ENCODE measurements at regions not wholly inside any gene's neighbourhood (a gene's known extent, or its start where the extent isn't known, plus 50 kb on each side); places are given as distances from the start of the nearest gene placed in this dataset.

DNA sequence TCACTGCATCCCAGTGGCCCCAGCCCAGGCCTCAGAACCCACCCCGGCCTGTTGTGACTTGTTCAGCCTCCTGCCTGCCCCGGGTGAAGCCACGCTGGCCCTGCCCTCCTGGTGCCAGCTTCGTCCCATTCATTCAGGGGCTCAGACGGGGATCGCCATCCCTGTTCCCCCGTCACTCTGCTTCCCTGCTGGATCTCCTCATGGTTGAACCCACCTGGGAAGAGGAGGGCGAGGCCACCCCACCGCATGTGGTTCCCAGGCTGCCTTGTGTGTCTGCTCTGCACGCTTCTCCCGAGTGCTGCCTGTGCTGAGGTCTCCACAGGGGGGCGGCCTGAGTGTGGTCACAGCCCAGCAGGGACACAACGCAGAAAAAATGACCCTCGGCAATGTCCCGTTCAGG lies 108.2 kb upstream of the ACTRT2 start:
- Histone ChIP-seq H3K79me1 (ENCODE audit: low read depth, low read length) (no peaks in the 10 kb centered on the region; the same call in 1 of the 2 replicates), H2BK12ac (ENCODE audit: low read depth, low read length) (no peak overlapping the region), H3K4me2 (ENCODE audit: insufficient read depth in 1 of 2, low read depth in 2 of 2, low read length in 2 of 2) (no peak overlapping the region), H4K8ac (ENCODE audit: extremely low read depth, insufficient read depth, low read length) (peak overlapping the region; percentile 5; the same call in 1 of the 2 replicates), H3K56ac (replicated peaks; ENCODE audit: insufficient read length, low read depth, low read length) (no peak overlapping the region), H2BK5ac (ENCODE audit: low read depth, low read length) (no peak overlapping the region), H2AK5ac (ENCODE audit: low read depth, low read length) (no peak overlapping the region), H3K36me3 (ENCODE audit: control insufficient read depth in 2 of 4, insufficient read depth in 4 of 4, low read length in 3 of 4) (peaks cover 0 to 4% (median 0%) of the 10 kb centered on the region in 4 experiments; a peak in 1 of 8 replicates), H4K91ac (replicated peaks; ENCODE audit: insufficient read length, low read length) (no peak overlapping the region), H2BK120ac (replicated peaks; ENCODE audit: low read depth, low read length) (no peak overlapping the region), H4K5ac (ENCODE audit: insufficient read length, low read depth, low read length) (no peak overlapping the region), H3K18ac (ENCODE audit: extremely low read depth, low read length) (no peak overlapping the region), H3K27me3 (replicated peaks in 1 of 4; ENCODE audit: control insufficient read depth in 3 of 4, extremely low read depth in 1 of 4, insufficient read depth in 3 of 4, low read length in 3 of 4) (no peaks in the 10 kb centered on the region), H3K4ac (replicated peaks; ENCODE audit: insufficient read length, low read depth, low read length) (no peak overlapping the region), H2BK20ac (ENCODE audit: low read length) (no peak overlapping the region), H3K23ac (ENCODE audit: insufficient read length) (no peak overlapping the region), H3K14ac (ENCODE audit: insufficient read length) (no peak overlapping the region), H3K9me3 (ENCODE audit: insufficient read depth in 2 of 2, low read depth in 1 of 2, low read length in 1 of 2) (peaks cover 87 to 99% of the 10 kb centered on the region in 2 experiments), H3K23me2 (ENCODE audit: low read depth, low read length) (no peaks in the 10 kb centered on the region), H2BK15ac (ENCODE audit: low read length) (no peak overlapping the region), H3K4me1 (replicated peaks in 1 of 4; ENCODE audit: control insufficient read depth in 3 of 4, insufficient read depth in 4 of 4, low read length in 3 of 4) (no peaks in the 10 kb centered on the region), H4K20me1 (replicated peaks in 1 of 2; ENCODE audit: control insufficient read depth in 1 of 2, insufficient read depth in 2 of 2, low read length in 2 of 2) (peaks cover 0 to 5% of the 10 kb centered on the region in 2 experiments), H3K4me3 (ENCODE audit: extremely low read depth in 1 of 4, insufficient read depth in 2 of 4, low read depth in 3 of 4, low read length in 4 of 4) (no peak overlapping the region), H2AFZ (ENCODE audit: low read length) (no peak overlapping the region), H3K79me2 (ENCODE audit: control insufficient read depth in 1 of 2, insufficient read depth in 2 of 2, low read length in 2 of 2) (no peaks in the 10 kb centered on the region), H3K9ac (replicated peaks in 1 of 4; ENCODE audit: extremely low read depth in 1 of 4, low read depth in 3 of 4, low read length in 3 of 4) (no peak overlapping the region), H3K27ac (ENCODE audit: low read depth, low read length) (no peak overlapping the region)
- POLR2A ChIA-PET (ENCODE audit: partially characterized antibody) = no interaction called here
- FAIRE-seq (no peak), DNase-seq (ENCODE audit: low read depth in 1 of 2, low spot score in 2 of 2) (no peak)
- TF ChIP-seq GTF2F1 (IDR thresholded peaks at IDR 0.05; ENCODE audit: borderline replicate concordance, low read depth, low read length) (no peak), SUZ12 (IDR thresholded peaks at IDR 0.05; ENCODE audit: low read length) (no peak), HDAC2 (IDR thresholded peaks at IDR 0.05; ENCODE audit: borderline replicate concordance in 1 of 2, low read depth in 2 of 2, low read length in 2 of 2) (no peak), CREB1 (IDR thresholded peaks at IDR 0.05) (no peak), TCF12 (IDR thresholded peaks at IDR 0.05; ENCODE audit: low read depth, low read length) (no peak), POLR2A (IDR thresholded peaks at IDR 0.05; ENCODE audit: control extremely low read depth in 1 of 2, low read depth in 2 of 2, low read length in 2 of 2) (no peak)
- TF ChIP-seq, protein P1, sequence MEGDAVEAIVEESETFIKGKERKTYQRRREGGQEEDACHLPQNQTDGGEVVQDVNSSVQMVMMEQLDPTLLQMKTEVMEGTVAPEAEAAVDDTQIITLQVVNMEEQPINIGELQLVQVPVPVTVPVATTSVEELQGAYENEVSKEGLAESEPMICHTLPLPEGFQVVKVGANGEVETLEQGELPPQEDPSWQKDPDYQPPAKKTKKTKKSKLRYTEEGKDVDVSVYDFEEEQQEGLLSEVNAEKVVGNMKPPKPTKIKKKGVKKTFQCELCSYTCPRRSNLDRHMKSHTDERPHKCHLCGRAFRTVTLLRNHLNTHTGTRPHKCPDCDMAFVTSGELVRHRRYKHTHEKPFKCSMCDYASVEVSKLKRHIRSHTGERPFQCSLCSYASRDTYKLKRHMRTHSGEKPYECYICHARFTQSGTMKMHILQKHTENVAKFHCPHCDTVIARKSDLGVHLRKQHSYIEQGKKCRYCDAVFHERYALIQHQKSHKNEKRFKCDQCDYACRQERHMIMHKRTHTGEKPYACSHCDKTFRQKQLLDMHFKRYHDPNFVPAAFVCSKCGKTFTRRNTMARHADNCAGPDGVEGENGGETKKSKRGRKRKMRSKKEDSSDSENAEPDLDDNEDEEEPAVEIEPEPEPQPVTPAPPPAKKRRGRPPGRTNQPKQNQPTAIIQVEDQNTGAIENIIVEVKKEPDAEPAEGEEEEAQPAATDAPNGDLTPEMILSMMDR (IDR thresholded peaks at IDR 0.05; ENCODE audit: control extremely low read depth in 1 of 3, insufficient read depth in 1 of 3, low read depth in 1 of 3, low read length in 3 of 3) = no peak
- TF ChIP-seq, protein P2, sequence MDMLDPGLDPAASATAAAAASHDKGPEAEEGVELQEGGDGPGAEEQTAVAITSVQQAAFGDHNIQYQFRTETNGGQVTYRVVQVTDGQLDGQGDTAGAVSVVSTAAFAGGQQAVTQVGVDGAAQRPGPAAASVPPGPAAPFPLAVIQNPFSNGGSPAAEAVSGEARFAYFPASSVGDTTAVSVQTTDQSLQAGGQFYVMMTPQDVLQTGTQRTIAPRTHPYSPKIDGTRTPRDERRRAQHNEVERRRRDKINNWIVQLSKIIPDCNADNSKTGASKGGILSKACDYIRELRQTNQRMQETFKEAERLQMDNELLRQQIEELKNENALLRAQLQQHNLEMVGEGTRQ (IDR thresholded peaks at IDR 0.05; ENCODE audit: low read length) = no peak
- CTCF ChIA-PET (ENCODE audit: partially characterized antibody) = no interaction called here
- 86% methylated on average over 12 of the region's 15 CpGs; no CpG with 5 or more reads in 1 of the 2 experiments for WGBS, 2 experiments (ENCODE audit: extremely low coverage in 1 of 2, insufficient coverage in 1 of 2, insufficient read length in 1 of 2, insufficient replicate concordance in 2 of 2, low coverage in 1 of 2, low lambda C conversion rate in 2 of 2, missing lambda C conversion rate in 1 of 2)
